Fibroblast of lung (primary cell): ENCODE measurements at regions not wholly inside any gene's neighbourhood (a gene's known extent, or its start where the extent isn't known, plus 50 kb on each side); places are given as distances from the start of the nearest gene placed in this dataset.

Source experiments
- EZH2 ChIP-seq: IDR thresholded peaks from 2 replicates; pipeline ENCODE4 v1.5.1; 2012; ENCODE audit warnings: low read length, control low read depth, mild to moderate bottlenecking; ENCODE audit errors: missing control alignments
- TF ChIP-seq, protein P1 (sequence below), 2 donors: IDR thresholded peaks in 1 of 2; conservative IDR thresholded peaks in 1 of 2; 1 replicate in 1 of 2; 2 replicates in 1 of 2; pipeline ENCODE4 v1.5.1; 2011 to 2012; ENCODE audit warnings: low read length in 2 of 2, control low read depth in 1 of 2, inconsistent platforms in 1 of 2, low read depth in 1 of 2, mild to moderate bottlenecking in 1 of 2

DNA sequence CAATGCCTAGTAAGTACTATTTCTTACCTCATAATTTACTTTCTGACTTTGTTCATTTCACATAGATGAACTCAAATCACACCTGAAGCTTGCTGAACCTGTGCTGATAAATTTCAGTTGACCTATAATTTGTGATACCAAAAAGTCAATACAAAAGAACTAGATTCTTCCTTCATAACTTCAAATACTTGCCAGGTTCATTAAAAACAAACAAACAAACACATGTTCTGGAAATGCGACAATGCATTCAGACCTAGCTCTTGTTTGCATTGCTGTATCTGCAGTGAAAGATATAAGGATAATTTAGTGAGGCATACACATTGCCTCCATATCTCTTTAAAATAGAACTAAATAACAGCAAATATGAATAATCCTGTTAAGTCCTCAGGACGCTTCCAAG lies 221.3 kb downstream of the GXYLT1 start:
- TF ChIP-seq, protein P1, sequence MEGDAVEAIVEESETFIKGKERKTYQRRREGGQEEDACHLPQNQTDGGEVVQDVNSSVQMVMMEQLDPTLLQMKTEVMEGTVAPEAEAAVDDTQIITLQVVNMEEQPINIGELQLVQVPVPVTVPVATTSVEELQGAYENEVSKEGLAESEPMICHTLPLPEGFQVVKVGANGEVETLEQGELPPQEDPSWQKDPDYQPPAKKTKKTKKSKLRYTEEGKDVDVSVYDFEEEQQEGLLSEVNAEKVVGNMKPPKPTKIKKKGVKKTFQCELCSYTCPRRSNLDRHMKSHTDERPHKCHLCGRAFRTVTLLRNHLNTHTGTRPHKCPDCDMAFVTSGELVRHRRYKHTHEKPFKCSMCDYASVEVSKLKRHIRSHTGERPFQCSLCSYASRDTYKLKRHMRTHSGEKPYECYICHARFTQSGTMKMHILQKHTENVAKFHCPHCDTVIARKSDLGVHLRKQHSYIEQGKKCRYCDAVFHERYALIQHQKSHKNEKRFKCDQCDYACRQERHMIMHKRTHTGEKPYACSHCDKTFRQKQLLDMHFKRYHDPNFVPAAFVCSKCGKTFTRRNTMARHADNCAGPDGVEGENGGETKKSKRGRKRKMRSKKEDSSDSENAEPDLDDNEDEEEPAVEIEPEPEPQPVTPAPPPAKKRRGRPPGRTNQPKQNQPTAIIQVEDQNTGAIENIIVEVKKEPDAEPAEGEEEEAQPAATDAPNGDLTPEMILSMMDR (conservative IDR thresholded peaks at IDR 0.05 in 1 of 2, IDR thresholded peaks at IDR 0.05 in 1 of 2; ENCODE audit: low read depth in 1 of 2, low read length in 2 of 2) = no peak
- no peak for TF ChIP-seq EZH2
